HepG2 (cell line): ENCODE measurements at regions not wholly inside any gene's neighbourhood (a gene's known extent, or its start where the extent isn't known, plus 50 kb on each side); places are given as distances from the start of the nearest gene placed in this dataset.

Experiments used
- POLR2A ChIP-seq, 2 experiments: IDR thresholded peaks; 2 replicates each; pipeline ENCODE4 v1.6.1; 2011; ENCODE audit warnings: low read depth in 2 of 2, low read length in 2 of 2, mild to moderate bottlenecking in 1 of 2, moderate library complexity in 1 of 2; ENCODE audit not compliant: insufficient read depth in 1 of 2
- TCF7L2 ChIP-seq: IDR thresholded peaks from 2 replicates; pipeline ENCODE4 v1.6.1; 2011; ENCODE audit warnings: mild to moderate bottlenecking, low read depth, low read length, moderate library complexity
- ZNF138 ChIP-seq: sonication (generic); formaldehyde crosslinking; IDR thresholded peaks from 2 replicates; pipeline ENCODE4 v1.5.0; 2020; ENCODE audit warnings: mild to moderate bottlenecking, low read depth, missing genetic modification reagents
- TF ChIP-seq, protein P1 (sequence below): sonication (generic); formaldehyde crosslinking; IDR thresholded peaks from 2 replicates; pipeline ENCODE4 v1.4.0; 2020; ENCODE audit warnings: low read depth, mild to moderate bottlenecking, missing genetic modification reagents
- TF ChIP-seq, protein P2 (sequence below): sonication (generic); formaldehyde crosslinking; IDR thresholded peaks from 2 replicates; pipeline ENCODE4 v1.8.1; 2023; ENCODE audit warnings: mild to moderate bottlenecking, missing genetic modification reagents

DNA sequence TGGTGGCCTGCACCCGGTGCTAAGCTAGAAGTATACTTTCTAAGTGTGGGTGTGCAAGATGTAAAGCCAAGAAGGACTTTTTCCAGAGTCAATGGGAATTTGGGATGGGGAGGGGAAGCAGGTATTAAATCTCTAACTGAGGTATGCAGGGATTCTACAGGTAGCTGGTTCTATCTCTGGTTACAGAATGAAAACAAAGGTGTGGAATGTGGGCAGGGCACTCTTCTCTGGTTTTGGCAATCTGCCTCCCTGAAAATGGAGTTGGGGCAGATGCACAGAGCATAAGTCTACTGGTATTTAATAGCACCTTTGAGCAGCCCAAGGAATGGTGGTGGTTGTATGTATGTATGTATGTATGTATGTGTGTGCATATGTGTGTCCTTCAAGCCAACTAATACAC lies 66.7 kb upstream of the PPP1R12A start:
- TF ChIP-seq TCF7L2 (no peak), ZNF138 (CRISPR knock-in tag) (no peak), POLR2A (IDR thresholded peaks at IDR 0.05; ENCODE audit: insufficient read depth in 1 of 2, low read depth in 2 of 2, low read length in 2 of 2) (no peak)
- TF ChIP-seq, protein P1, sequence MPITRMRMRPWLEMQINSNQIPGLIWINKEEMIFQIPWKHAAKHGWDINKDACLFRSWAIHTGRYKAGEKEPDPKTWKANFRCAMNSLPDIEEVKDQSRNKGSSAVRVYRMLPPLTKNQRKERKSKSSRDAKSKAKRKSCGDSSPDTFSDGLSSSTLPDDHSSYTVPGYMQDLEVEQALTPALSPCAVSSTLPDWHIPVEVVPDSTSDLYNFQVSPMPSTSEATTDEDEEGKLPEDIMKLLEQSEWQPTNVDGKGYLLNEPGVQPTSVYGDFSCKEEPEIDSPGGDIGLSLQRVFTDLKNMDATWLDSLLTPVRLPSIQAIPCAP (CRISPR knock-in tag), result no peak
- TF ChIP-seq, protein P2, sequence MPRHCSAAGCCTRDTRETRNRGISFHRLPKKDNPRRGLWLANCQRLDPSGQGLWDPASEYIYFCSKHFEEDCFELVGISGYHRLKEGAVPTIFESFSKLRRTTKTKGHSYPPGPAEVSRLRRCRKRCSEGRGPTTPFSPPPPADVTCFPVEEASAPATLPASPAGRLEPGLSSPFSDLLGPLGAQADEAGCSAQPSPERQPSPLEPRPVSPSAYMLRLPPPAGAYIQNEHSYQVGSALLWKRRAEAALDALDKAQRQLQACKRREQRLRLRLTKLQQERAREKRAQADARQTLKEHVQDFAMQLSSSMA (CRISPR knock-in tag), result no peak
